HG03460 (cell line): ENCODE measurements at regions not wholly inside any gene's neighbourhood (a gene's known extent, or its start where the extent isn't known, plus 50 kb on each side); places are given as distances from the start of the nearest gene placed in this dataset.

Source experiments
- ATAC-seq: cut with Tn5 transposase; IDR thresholded peaks from one replicate; pipeline ENCODE4 v1.9.1; 2021; ENCODE audit not compliant: unreplicated experiment

DNA sequence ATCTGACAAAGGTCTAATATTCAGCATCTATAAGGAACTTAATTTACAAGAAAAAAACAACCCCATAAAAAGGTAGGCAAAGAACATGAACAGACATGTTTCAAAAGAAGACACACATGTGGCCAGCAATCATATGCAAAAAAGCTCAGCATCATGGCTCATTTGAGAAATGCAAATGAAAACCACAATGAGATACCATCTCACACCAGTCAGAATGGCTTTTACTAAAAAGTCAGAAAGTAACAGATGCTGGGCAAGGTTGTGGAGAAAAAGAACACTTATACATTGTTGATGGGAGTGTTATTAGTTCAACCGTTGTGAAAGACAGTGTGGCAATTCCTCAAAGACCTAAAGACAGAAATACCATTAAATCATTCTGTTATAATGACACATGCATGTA, 289.9 kb upstream of the MMS22L start:
- no peak for ATAC-seq

DNA sequence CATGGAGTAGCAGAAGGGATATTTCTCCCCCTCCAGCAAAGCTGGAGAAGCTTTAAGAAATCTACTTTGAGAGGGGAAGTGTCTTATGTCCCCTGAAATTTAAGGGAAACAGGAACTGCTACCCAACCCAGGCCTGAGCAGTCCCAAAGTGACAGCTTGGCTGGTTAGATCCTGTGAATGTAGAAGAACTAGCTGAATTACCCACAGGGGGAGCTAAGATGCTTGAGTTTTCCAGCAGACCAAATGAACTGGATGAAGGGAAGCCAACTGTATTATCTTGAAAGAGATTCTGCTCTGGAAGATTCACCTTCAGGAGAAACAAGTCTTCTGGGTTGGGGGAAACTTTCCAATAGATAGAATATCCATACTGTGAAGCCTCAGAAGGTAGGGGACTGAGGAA, 303.3 kb upstream of the MMS22L start:
- ATAC-seq: no peak

DNA sequence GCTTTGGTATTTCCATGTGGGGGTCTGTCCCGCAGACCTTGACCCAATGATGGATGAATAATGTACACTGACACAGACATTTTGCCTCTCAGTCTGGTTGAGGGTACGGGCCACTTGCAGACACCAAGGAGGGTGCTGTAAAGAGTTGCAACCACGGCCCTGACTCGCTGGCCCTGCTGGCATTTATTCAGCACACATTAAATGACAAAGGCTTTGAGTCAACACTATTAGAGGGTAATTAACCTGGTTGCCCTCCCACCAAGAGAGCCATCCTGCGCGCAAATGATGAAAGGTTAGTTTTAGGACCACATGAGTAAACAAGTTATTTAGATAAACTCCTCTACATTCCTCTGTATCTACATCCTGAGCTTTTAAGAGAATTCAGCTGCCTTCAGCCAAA, 308.9 kb upstream of the MMS22L start:
- ATAC-seq: no peak

DNA sequence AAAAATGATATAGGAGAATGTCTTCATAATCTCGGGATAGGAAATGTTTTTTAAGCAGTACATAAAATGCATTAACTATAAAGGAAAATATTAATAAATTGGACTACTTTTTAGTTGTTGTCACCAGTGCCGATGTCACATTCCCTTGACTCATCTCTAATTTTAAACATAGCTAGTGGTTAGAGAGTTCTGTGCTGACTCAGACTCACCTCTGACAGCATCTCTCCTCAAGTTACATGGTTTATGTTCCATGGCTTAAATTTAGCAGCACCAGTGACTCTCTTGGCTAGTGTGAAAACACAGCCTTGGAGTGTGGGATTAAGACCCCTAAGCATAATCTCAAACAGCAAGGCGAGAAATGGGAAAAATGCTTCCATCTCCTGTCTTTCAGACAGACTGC, 311.8 kb upstream of the MMS22L start:
- ATAC-seq: no peak

DNA sequence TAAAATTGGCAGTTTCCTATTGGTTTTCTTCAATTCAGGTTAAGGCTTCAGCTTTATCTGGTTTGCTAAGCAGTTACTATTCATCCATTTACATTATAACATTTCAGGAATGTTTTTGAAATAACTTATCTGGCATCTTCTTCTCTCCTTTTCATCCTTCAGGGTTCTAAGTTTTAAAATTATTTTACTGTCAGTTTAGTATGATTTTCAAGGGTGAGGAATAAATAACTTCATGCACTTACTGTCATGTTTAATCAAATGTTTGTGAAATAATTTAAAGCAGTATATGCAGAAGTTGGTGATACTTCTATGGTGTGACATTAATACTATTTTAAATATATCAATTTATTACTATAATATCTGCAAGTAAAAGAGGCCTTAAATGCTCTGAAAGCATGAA, 338.1 kb upstream of the MMS22L start:
- ATAC-seq: no peak

DNA sequence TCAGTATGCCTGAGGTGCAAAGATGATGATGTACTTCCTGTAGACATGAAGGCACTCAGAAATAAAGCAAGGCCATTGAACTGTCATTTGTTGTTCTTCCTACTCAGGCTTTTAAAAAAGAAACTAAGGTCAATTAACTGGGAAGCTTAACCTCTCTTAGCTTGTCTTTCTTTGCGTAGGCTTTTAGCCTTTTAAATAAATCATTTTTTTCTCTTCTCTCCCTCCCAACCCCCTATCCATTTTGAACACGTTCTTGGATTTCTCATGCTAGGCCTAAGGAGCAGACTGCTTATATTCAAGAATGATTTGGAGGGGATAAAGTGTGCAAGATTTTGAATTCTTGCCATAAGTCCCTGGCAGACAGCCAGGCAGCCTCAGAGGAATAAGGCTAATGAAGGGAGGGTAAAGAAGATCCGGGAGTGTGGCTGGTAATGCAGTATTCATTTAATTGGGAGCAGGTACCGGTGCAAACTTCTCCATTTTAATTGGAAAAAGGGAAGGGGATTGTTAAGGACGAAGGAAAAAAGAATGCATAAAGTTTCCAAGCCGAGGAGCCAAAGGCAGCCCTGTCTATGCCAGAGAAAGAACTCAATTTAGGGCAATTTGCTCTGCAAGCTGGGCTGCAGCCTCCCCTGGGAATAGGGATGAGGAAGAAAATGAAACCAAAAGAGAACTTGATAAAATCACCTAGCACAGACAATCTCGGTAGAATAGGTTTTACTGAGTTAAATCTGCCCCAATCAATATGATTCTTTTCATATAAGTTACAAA, 343.8 kb upstream of the MMS22L start:
- ATAC-seq: no peak

DNA sequence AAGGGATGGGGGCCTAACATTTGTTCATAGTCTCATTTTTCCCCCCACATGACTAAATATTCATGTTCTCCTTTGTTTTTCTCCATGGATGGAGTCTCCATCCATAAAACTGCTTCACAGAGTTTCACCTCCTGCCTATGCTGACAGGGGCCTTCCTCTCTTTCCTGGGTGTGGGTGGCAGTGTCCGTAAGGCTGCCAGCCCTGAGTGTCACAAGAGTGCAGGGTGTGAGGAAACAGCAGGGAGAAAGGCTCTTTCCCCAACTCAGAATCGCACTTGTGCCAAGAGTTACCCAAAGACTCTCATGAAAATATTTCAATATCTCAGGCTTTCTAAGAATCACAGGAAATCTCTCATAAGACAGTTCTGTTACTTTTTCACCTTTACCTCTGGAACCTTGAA, 346.2 kb upstream of the MMS22L start:
- ATAC-seq: no peak

DNA sequence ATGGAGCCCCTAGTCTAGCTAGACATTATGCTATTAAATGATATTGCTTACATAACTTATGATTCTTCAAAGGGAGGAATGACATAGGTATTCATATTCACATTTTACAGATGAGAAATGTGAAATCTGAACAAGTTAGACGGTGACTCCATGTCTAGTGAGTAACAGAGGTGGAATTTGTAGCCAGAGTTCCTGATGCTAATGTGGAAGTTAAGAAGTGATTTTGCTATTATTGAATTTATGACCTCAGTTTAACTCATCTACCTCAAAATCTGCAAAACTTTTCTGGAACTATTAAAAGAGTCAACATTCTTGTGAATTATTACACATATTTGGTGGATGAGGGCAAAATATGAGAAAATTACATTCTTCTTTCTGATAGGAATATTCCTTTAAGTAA, 347.6 kb upstream of the MMS22L start:
- ATAC-seq: no peak

DNA sequence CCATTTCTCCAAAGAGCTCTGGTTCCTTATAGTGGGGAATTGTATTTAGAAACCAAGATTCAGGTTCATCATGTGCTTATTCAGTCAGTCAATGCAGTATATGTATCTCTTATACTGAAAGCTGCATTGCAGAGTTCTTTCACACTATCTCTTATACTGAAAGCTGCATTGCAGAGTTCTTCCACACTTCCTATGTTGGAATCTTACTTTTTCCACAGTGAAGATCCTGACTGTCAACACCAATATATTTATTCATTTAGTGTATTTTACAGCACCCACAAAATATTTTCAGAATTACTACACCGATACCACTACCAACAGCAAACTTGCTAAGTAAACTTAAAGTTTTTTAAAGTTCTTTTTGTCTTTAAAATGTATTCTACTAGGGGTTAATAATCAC, 349.3 kb upstream of the MMS22L start:
- no peak for ATAC-seq

DNA sequence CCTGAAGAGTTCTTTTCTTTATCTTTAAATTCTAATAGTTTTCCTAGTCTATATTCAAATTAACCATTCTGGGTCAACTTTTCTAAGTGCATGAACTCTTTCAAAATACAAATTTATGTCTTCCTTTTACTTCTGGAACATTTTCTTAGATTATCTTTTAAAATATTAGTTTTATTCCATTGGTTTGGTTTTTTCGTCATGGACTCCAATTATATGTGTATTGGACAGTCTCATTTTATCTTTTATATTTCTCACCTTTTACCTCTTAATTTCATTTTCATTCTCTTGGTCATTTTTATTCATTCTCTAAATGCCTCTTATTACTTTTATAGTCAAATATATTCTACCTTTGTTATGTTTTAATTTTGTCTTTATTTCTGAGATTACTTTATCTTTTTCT, 356.7 kb upstream of the MMS22L start:
- no peak for ATAC-seq

DNA sequence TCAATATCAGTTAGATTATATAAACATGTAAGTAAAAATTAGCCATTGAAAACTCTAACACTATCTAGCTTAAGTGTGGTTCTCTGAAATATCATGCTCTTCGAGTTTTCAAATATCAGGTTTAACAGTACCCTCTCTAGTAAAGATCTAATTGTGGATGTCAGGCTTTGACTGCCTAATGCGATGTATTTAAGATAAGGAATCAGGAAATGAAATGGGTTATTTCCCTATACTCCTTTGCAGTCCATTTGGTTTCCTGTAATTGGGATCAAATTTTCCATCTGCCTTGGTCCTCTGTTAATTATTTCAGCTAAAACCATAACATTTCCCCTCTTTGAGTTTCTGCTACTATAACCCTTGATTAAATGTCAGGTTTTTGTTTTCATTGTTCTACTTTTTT, 361.3 kb upstream of the MMS22L start:
- no peak for ATAC-seq

DNA sequence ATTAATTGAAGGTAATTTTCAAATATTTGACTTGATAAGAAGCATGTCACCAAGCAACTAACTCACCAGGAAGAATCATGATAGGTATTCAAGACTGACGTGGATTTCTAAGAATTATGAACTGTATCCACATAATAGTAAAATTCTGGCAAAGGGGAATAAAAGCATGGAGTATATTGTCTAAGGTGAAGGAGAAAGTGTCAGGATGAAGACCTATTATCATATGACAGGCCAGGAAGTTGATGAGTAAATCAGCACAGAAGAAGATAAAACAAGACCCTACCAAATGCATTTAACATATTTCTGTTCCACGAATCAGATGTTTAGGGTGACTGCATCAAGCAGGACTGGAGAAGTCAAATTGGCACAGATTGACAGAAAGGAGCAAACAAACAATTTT, 362.7 kb upstream of the MMS22L start:
- no peak for ATAC-seq

DNA sequence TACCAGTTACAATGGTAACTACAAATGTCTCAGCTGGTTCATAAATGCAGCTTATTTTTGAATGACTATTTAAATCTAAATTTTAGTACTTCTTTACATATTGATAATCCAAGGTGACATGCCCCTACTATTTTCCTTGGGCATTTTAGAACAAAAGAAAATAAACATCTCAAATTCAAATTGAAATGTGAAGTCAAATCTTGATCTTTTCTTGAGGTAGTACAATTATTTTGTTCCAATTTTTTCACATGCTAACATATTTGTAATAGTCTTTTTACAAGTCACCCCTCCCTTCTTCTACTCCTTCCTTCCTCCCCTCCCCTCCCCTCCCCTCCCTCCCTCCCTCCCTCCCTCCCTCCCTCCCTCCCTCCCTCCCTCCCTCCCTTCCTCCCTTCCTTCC, 370.1 kb upstream of the MMS22L start:
- no peak for ATAC-seq

DNA sequence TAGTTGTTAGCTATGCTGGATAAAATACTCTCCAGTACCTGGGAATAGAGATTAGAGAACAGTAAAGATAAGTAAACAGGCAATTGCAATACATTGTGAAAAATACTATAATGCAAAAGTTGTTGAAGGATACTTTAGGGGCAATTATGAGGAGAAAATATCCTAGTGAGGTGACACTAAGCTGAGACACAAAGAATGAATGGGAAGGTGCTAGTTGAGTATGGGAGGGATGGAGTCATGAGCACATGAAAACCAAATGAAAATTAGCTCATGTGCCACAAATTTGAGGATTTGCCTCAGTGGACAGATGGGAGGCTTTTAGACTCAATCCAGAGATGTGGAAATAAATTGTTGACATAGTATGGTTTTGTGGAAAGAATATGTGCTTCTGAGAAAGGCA, 370.5 kb upstream of the MMS22L start:
- no peak for ATAC-seq

DNA sequence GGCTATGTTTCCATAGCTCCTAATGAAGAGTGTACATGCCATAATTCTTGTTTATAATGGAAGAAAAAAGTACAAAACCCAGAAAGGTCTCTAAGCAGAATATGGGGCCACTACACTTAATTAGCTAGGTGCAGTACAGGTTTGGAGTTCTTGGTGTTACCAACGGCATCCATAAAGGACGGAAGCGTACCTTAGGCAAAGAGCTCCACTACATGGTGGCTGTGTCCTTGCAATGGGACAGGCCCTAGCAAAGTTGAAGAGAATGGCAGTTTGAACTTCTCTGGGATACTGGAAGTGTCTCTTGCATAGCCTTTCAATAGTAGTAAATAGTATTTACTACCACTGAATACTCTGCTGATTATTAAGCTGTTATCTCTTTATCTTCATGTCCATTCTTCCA, 371.7 kb upstream of the MMS22L start:
- ATAC-seq: no peak

DNA sequence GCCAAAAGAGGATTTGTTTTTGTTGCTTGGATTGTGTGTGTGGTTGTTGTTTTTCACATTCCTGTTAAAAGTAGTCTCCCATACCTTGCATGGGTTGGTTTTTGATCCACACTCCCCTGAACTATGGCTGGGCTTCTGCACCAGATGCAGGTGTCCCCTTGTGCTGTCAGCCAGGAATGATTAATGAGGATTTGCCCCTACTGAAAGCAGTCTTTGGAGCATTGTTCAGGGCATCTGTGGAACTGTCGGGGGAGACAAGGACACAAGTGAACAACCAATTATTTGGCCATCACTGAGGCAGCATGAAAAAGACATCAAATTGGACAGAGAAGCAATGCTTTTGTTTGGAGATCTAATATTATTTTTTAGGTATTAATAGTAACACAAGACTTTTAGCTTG, 373.2 kb upstream of the MMS22L start:
- ATAC-seq: no peak

DNA sequence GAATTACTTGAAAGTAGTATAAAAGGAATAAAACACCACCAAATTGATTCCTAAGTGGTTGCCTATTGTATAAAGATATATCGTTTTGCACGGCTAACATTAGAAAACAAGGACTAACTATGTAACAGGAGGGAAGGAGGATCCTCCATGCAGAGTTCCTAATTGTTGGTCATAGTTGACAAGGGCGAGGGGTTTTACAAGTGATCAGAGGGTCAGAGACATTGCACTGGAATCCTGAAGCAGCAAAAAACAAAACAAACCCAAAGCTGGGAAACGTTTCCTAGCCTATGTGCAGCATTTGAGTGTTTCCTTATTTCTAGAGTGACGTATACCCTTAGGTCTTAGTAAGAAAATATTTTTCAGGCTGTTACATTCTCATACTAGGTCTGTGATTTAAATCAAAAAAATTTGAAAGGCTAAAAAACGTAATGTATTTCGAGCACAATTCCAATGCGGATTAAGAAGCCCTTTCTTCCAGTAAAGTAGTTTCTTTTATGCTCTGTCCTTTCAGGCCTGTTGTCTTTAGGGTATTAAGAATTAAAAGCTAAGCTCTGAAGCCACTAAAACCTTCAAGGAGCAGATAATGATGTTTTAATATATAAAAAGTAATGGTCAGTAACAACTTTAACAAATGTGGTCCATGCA, 373.8 kb upstream of the MMS22L start:
- ATAC-seq: no peak

DNA sequence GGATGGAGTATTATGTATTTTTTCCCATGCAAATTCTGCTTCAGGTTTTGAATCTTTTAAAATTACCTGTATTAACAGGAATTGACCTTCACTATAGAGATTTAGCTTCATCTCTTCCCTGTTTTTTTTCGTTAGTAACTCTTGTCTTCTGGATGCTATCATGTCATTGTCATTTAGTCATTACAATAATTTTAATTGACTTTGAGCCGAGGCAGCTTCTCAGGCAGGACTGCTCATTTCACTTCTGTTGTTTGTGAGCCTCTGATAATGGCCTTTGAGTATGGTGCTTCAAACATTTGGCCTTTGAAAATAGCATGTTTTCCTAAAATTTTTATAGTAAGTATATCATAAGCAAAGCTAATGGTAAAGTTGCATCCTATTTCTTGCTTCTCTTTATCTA, 375.1 kb upstream of the MMS22L start:
- no peak for ATAC-seq

DNA sequence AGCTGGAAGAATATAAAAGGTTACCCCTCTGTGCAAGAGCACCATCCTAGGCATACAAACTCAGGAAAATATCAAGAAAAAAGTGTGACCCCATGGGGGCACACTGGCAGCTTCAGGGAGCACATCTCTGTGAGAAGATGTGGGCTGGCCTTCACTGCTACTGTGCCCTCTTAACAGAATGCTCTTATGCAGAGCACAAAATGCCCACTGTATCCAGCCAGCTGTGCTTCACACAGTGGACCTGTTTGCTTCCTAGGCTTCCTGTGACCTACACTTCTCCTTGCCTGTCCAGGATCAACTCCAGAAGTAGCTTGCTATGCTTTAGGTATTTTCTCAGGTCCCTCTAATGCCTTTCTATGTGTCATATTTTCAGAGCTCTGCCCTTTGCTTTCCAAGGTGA, 380.2 kb upstream of the MMS22L start:
- no peak for ATAC-seq

DNA sequence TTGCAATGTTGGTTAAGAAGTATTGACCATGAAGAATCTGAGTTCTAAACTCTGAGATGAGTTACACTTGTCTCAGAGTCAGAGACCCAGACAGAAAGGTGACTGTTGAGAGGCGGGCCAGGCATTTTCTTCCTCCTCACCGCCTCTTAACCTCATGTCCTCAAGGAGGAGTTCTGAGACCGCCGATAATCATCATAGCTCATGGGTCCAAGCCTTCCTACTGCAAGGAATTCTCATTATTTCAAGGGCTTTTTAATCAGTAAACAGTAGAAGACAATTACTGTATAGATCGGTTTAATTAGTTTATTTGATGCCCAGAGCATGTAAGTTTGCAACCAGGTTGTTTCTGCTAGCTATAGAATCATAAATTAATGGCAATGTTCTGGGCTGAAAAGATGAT, 382.4 kb upstream of the MMS22L start:
- ATAC-seq: no peak

DNA sequence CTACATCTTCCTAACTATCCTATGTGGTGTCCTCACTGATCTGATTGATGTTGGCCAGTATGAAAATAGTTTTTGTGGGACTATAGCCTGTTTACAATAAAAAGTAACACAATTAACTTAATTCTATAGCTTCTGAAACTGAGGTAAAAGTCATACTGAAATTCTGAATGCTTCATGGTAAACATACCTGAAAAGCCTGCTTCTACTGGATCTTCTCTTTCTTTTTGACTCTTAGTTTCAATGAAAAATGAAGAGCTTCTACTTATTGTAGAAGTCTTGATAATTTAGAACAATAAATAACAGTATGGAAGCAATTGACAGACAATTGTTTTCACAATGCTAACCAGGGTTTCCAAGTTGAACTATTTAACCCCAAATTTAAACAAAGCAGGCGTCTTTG, 383.9 kb upstream of the MMS22L start:
- no peak for ATAC-seq

DNA sequence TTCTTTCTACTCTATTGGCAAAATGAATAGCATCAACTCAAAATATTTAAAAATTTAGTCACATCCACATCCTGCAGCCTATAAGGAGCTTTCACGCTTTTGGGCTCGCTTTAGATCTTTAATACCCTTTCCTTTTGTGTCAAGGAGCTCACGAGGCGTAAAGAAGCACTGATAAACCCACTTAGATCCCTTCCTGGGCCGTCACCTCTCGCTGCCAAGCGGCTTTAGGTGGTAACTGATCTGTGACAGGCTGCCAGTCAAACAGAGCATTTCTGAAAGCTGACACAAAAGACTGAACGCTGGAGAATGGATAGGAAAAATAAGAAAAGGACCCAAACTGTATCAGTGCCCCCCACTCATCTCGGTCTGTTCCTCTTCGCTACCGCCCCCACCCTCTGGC, 385.7 kb upstream of the MMS22L start:
- peak; percentile 31 for ATAC-seq
